ENCODE measurements at regions not wholly inside any gene's neighbourhood (a gene's known extent, or its start where the extent isn't known, plus 50 kb on each side); places are given as distances from the start of the nearest gene placed in this dataset.

GRCh38 chr3:74750901-74751300 lies 136.4 kb upstream of the CNTN3 start:
- TF ChIP-seq POLR2A (IDR thresholded peaks at IDR 0.05; ENCODE audit: low read depth) (no peak), CTCF (IDR thresholded peaks at IDR 0.05) (no peak), EP300 (IDR thresholded peaks at IDR 0.05) (no peak), POLR2AphosphoS5 (IDR thresholded peaks at IDR 0.05) (no peak)
